Non-pigmented ciliary epithelial cell (primary cell): ENCODE measurements at regions not wholly inside any gene's neighbourhood (a gene's known extent, or its start where the extent isn't known, plus 50 kb on each side); places are given as distances from the start of the nearest gene placed in this dataset.

Experiments
- DNase-seq: peaks from one replicate; pipeline ENCODE4 v3.0.0-alpha.2; 2010; ENCODE audit warnings: low read depth

GRCh38 chr4:100803751-100804150, 285.9 kb upstream of the EMCN start:
- DNase-seq, result no peak

GRCh38 chr4:100799761-100800539, 282.1 kb upstream of the EMCN start:
- DNase-seq, result no peak

- DNase-seq, result no peak
Observed at GRCh38 chr4:100797791-100798190, 280.0 kb upstream of the EMCN start.

- no peak for DNase-seq
Observed at GRCh38 chr4:100797356-100797755, 279.5 kb upstream of the EMCN start.

- no peak for DNase-seq
Observed at GRCh38 chr4:100796332-100796731, 278.5 kb upstream of the EMCN start.

GRCh38 chr4:100795581-100795980, 277.8 kb upstream of the EMCN start:
- DNase-seq, result no peak

- no peak for DNase-seq
Observed at GRCh38 chr4:100790836-100791615, 273.2 kb upstream of the EMCN start.

GRCh38 chr4:100789991-100790390, 272.2 kb upstream of the EMCN start:
- DNase-seq, result no peak

- no peak for DNase-seq
Observed at GRCh38 chr4:100786481-100786880, 268.7 kb upstream of the EMCN start.

- no peak for DNase-seq
Observed at GRCh38 chr4:100782356-100782755, 264.5 kb upstream of the EMCN start.

- no peak for DNase-seq
Observed at GRCh38 chr4:100781435-100781834, 263.6 kb upstream of the EMCN start.

- DNase-seq, result no peak
Observed at GRCh38 chr4:100780126-100780525, 262.3 kb upstream of the EMCN start.

GRCh38 chr4:100778431-100778830, 260.6 kb upstream of the EMCN start:
- DNase-seq, result no peak

- no peak for DNase-seq
Observed at GRCh38 chr4:100762738-100763137, 244.9 kb upstream of the EMCN start.

GRCh38 chr4:100754751-100755150, 236.9 kb upstream of the EMCN start:
- no peak for DNase-seq

- no peak for DNase-seq
Observed at GRCh38 chr4:100746141-100746739, 228.4 kb upstream of the EMCN start.

GRCh38 chr4:100742045-100742444, 224.2 kb upstream of the EMCN start:
- peak; percentile 30 for DNase-seq

- DNase-seq, result no peak
Observed at GRCh38 chr4:100739426-100739825, 221.6 kb upstream of the EMCN start.

GRCh38 chr4:100738196-100739165, 220.7 kb upstream of the EMCN start:
- DNase-seq, result peak; percentile 72

- peak; percentile 49 for DNase-seq
Observed at GRCh38 chr4:100736641-100737451, 219.0 kb upstream of the EMCN start.

GRCh38 chr4:100728861-100729260, 211.0 kb upstream of the EMCN start:
- DNase-seq, result no peak
